Heart right ventricle (tissue), 16 donors: ENCODE measurements at regions not wholly inside any gene's neighbourhood (a gene's known extent, or its start where the extent isn't known, plus 50 kb on each side); places are given as distances from the start of the nearest gene placed in this dataset.

Experiments
- ATAC-seq, 8 donors: fragments of 200-7000 bp; cut with Tn5 transposase; one replicate each; pipeline ENCODE4 v1.9.1; 2020; ENCODE audit warnings: mild to moderate bottlenecking in 8 of 8, moderate library complexity in 8 of 8, moderate number of reproducible peaks in 1 of 8
- DNase-seq, 2 donors: peaks; one replicate each; pipeline ENCODE4 v3.0.0-alpha.2; 2020
- H3K27ac ChIP-seq, 10 donors: fragments of 200-600 bp; sonication (generic) in 2 of 10; one replicate each; pipeline versions ENCODE4 v1.5.0 to v1.8.0; 2020 to 2022; ENCODE audit warnings: mild to moderate bottlenecking in 3 of 10
- H3K27me3 ChIP-seq, 7 donors: fragments of 200-600 bp; one replicate each; pipeline ENCODE4 v1.8.0; 2021 to 2022; ENCODE audit warnings: mild to moderate bottlenecking in 2 of 7
- H3K36me3 ChIP-seq, 9 donors: fragments of 200-600 bp; sonication (generic) in 1 of 9; one replicate each; pipeline versions ENCODE4 v1.5.0 to v1.8.0; 2020 to 2022; ENCODE audit warnings: mild to moderate bottlenecking in 2 of 9
- H3K4me1 ChIP-seq, 9 donors: fragments of 200-600 bp; sonication (generic) in 1 of 9; one replicate each; pipeline versions ENCODE4 v1.5.0 to v1.8.0; 2020 to 2022; ENCODE audit warnings: mild to moderate bottlenecking in 4 of 9
- H3K4me3 ChIP-seq, 10 donors: fragments of 200-600 bp; sonication (generic) in 2 of 10; one replicate each; pipeline versions ENCODE4 v1.5.0 to v1.8.0; 2020 to 2022; ENCODE audit warnings: mild to moderate bottlenecking in 7 of 10, moderate library complexity in 2 of 10
- H3K9me3 ChIP-seq, 11 donors: fragments of 200-600 bp in 10 of 11; sonication (generic) in 2 of 11; one replicate each; pipeline versions ENCODE4 v1.5.0 to v1.8.0; 2013 to 2022; ENCODE audit warnings: mild to moderate bottlenecking in 2 of 11, control low read depth in 1 of 11, moderate library complexity in 1 of 11
- CTCF ChIP-seq, 9 donors: fragments of 200-600 bp; sonication (generic) in 2 of 9; IDR thresholded peaks; one replicate each; pipeline versions ENCODE4 v1.5.0 to v1.8.0; 2021 to 2022; ENCODE audit warnings: antibody characterized with exemption in 9 of 9, mild to moderate bottlenecking in 5 of 9, moderate library complexity in 1 of 9
- WGBS, 2 donors: extraction: QIAGEN DNeasy Blood & Tissue Kit; methylation state at CpG; one replicate each; pipeline ENCODE4 v1.1.7; 2013; ENCODE audit warnings: inconsistent platforms in 1 of 2; 5-methylcytosine and 5-hydroxymethylcytosine counted together
- intact Hi-C, 10 donors: fragments of 100-400 bp; cut with DNase I; formaldehyde crosslinking; loops; one replicate each; pipeline versions ENCODE4 v1.11.1 to v1.14.2; 2022
- donor health status: Arrhythmogenic right ventricular cardiomyopathy.
- donor health status: ischemic (EF 13 %, LVEDD 7.1; RV severe dilation, severe dysfunction).
- donor health status: healthy with polysubstance abuse.
- donor health status: DM: no; HTN: yes; CAD: no.
- donor health status: DM: no; HTN: no; CAD: no.
- donor health status: ischemic (EF 25% LVEDD 6.9; RV normal size, moderate dysfunction).
- donor health status: ischemic (EF 25% LVEDD 5.7; RV mildly dilated, moderate dysfunction).
- donor health status: healthy.
- donor health status: DM: yes; HTN: yes; CAD: no.
- donor health status: Ischemic cardiomyopathy.
- donor health status: ischemic (EF 35%, LVEDD 5.7; RV mildly dilated, moderate dysfunction).
- donor health status: nonischemic (EF 11% LVEDD 7.7; RV severe dilation, severe dysfunction).
- donor health status: DM: yes; HTN: yes; CAD: no.
- donor health status: PGD.
- donor health status: ischemic (EF 29% LVEDD 5.4; RV normal size, mild dysfunction).
- donor health status: nonischemic (EF 23%, LVEDD 6.1; RV moderate dilation, normal function).

DNA sequence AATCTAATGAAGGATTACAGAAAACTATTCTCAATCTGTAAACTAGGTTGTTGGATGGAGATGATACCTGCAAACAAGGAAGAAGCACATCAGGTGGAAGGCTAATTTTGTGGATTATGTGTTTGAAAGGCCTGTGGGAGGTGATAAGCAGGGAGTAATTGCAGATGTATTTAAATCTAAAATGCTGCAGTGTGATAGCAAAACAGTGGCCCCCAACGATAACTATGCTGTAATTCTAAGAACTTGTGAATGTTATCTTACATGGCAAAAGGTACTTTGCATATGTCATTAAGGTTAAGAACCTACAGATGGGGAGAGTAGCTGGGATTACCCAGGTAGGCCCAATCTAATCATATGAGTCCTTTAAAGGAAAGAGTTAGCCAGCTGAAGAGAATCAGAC is 164.5 kb upstream of the AHR start:
- H3K4me1 ChIP-seq, result peaks cover 0 to 13% (median 0%) of the 10 kb centered on the region in 9 donors
- H3K36me3 ChIP-seq, result no peaks in the 10 kb centered on the region
- WGBS, 2 donors, result 89 to 97% methylated on average over 1 of the region's 1 CpG
- no peak for DNase-seq
- ATAC-seq, result no peak
- no peak for TF ChIP-seq CTCF (IDR thresholded peaks at IDR 0.05)
- no peaks in the 10 kb centered on the region for H3K27me3 ChIP-seq
- H3K9me3 ChIP-seq, result no peaks in the 10 kb centered on the region
- intact Hi-C loops, result no loop called here
- H3K4me3 ChIP-seq, result no peak overlapping the region
- no peak overlapping the region for H3K27ac ChIP-seq

- no peak overlapping the region for H3K27ac ChIP-seq
- no peaks in the 10 kb centered on the region for H3K36me3 ChIP-seq
- DNase-seq (no peak), ATAC-seq (no peak)
- H3K4me1 ChIP-seq, result peaks cover 0 to 13% (median 0%) of the 10 kb centered on the region in 9 donors
- no peaks in the 10 kb centered on the region for H3K27me3 ChIP-seq
- WGBS, 2 donors, result 94 to 100% methylated on average over 1 of the region's 1 CpG
- no peak for TF ChIP-seq CTCF (IDR thresholded peaks at IDR 0.05)
- no peak overlapping the region for H3K4me3 ChIP-seq
- intact Hi-C loops, result no loop called here
- H3K9me3 ChIP-seq, result no peaks in the 10 kb centered on the region
These were observed 163.7 kb upstream of the AHR start for GRCh38 chr7:17134786-17135185.

- no peaks in the 10 kb centered on the region for H3K36me3 ChIP-seq
- TF ChIP-seq CTCF (IDR thresholded peaks at IDR 0.05), result no peak
- peaks cover 0 to 1% (median 0%) of the 10 kb centered on the region in 9 donors for H3K4me1 ChIP-seq
- H3K27me3 ChIP-seq, result no peaks in the 10 kb centered on the region
- 86 to 87% methylated on average over 6 of the region's 6 CpGs for WGBS, 2 donors
- H3K4me3 ChIP-seq, result no peak overlapping the region
- no peak overlapping the region for H3K27ac ChIP-seq
- DNase-seq (no peak), ATAC-seq (no peak)
- H3K9me3 ChIP-seq, result no peaks in the 10 kb centered on the region
- intact Hi-C loops, result no loop called here
These were observed 162.3 kb upstream of the AHR start for GRCh38 chr7:17136126-17136525.

DNA sequence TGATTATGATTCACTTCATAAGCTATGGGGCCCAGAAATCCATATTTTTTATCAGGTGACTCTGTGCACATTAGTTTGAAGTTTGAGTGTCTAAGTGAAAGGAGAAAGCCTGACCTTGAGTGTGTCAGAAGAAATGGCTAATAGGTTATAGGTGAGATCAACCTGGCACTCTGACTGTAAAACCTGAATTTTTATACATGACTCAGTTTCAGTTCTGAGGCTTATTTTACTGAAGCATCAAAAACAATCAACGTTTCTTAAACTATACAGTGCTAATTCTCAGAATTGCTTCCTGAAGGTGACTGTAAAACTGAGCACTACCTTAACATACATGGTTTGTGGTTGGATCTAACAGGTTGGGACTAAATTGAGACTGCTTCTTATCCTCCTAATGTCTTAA is 159.4 kb upstream of the AHR start:
- DNase-seq (no peak), ATAC-seq (no peak)
- Histone ChIP-seq H3K4me1 (peaks cover 0 to 22% (median 5%) of the 10 kb centered on the region in 9 donors), H3K36me3 (no peaks in the 10 kb centered on the region), H3K4me3 (no peak overlapping the region), H3K9me3 (no peaks in the 10 kb centered on the region), H3K27me3 (no peaks in the 10 kb centered on the region), H3K27ac (peak overlapping the region in 1 of 10 donors; percentile 33)
- TF ChIP-seq CTCF (IDR thresholded peaks at IDR 0.05), result no peak
- intact Hi-C loops, result no loop called here
- WGBS, 2 donors, result 80 to 91% methylated on average over 1 of the region's 1 CpG
